PFSK-1 (cell line): ENCODE measurements at regions not wholly inside any gene's neighbourhood (a gene's known extent, or its start where the extent isn't known, plus 50 kb on each side); places are given as distances from the start of the nearest gene placed in this dataset.

ENCODE experiments used
- FOXP2 ChIP-seq: optimal IDR thresholded peaks from 2 replicates; pipeline ENCODE3; 2011; ENCODE audit warnings: borderline replicate concordance, control low read depth, inconsistent platforms; ENCODE audit not compliant: insufficient read depth; ENCODE audit errors: extremely low read length, extremely low read depth
- POLR2AphosphoS5 ChIP-seq: IDR thresholded peaks from 2 replicates; pipeline ENCODE4 v1.6.1; 2012; ENCODE audit warnings: low read depth, mild to moderate bottlenecking, control low read depth, low read length, moderate library complexity
- REST ChIP-seq, 2 experiments: IDR thresholded peaks; 2 replicates each; pipeline versions ENCODE4 v1.6.1 to v1.8.0; 2011 to 2012; ENCODE audit warnings: low read depth in 2 of 2, low read length in 2 of 2, control low read depth in 1 of 2, inconsistent platforms in 1 of 2, mild to moderate bottlenecking in 1 of 2, moderate library complexity in 1 of 2; ENCODE audit not compliant: insufficient read depth in 1 of 2
- SIN3A ChIP-seq: IDR thresholded peaks from 2 replicates; pipeline ENCODE4 v1.6.1; 2012; ENCODE audit warnings: mild to moderate bottlenecking, low read length, moderate library complexity, borderline replicate concordance; ENCODE audit not compliant: insufficient read depth
- TAF1 ChIP-seq: IDR thresholded peaks from 2 replicates; pipeline ENCODE4 v1.6.1; 2012; ENCODE audit warnings: low read length, control low read depth, borderline replicate concordance; ENCODE audit not compliant: insufficient read depth

DNA sequence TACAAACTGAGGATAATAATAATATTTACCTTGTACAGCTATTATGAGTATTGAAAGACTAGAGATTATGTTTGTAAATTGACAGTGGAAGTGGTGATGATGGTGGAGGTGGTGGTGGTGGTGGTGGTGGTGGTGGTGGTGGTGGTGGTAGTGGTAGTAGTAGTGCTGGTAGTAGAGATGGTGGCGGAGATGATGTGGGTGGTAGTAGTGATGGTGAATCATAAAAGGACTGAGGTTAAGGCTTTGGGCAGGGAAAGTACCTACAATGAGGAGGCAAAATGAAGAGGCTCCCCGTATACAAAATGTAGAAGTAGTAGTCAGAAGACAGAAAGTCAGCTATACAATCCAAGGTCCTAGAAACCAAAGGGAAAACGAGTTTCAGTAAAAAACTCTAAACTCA lies 214.1 kb downstream of the BCOR start:
- TF ChIP-seq TAF1 (no peak), FOXP2 (no peak), REST (IDR thresholded peaks at IDR 0.05; ENCODE audit: insufficient read depth in 1 of 2, low read depth in 2 of 2, low read length in 2 of 2) (no peak), SIN3A (no peak), POLR2AphosphoS5 (no peak)

DNA sequence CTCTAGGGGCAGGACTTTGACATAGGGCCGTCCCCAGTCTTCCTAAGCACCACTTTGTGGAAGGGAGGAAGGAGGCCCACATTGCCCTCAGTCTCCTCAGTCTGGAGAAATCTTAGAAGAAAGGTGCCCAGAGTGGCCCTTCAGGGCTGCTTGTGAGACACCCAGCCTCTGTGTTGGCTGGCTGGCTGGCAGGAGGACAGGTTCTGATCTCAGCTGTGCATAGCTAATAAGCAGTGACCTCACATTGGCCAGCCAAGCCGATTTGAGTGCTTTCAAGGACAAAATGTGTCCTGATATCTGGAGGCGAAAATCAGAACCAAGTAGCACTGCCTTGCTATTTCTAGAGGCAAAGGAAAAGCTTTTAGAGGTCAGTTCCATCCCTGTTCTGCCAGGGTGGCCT lies 211.5 kb downstream of the BCOR start:
- TF ChIP-seq SIN3A: no peak
- TF ChIP-seq POLR2AphosphoS5: no peak
- TF ChIP-seq TAF1: no peak
- no peak for TF ChIP-seq FOXP2
- TF ChIP-seq REST (IDR thresholded peaks at IDR 0.05; ENCODE audit: insufficient read depth in 1 of 2, low read depth in 2 of 2, low read length in 2 of 2): no peak

- TF ChIP-seq FOXP2 (no peak), POLR2AphosphoS5 (no peak), TAF1 (no peak), REST (IDR thresholded peaks at IDR 0.05; ENCODE audit: insufficient read depth in 1 of 2, low read depth in 2 of 2, low read length in 2 of 2) (no peak), SIN3A (no peak)
Measured at GRCh38 chrX:39888730-39889129, 209.0 kb downstream of the BCOR start.

DNA sequence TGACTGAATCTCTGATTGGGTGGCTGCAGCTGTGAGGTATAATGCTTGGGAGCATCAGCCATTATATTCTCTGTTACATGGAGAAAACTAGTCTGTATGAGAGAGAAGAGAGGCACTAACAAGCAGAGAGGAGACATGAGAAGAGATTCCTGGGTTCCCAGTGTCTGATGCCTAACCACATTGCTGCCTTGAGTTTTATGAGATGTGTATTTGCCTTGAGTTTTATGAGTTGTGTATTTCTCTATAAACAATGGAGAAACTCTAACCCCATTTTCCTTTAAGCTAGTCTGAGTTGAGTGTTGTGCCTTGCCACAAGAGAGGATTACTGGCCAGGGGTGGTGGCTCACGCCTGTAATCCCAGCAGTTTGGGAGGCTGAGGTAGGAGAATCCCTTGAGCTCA lies 208.1 kb downstream of the BCOR start:
- TF ChIP-seq TAF1 (no peak), REST (IDR thresholded peaks at IDR 0.05; ENCODE audit: insufficient read depth in 1 of 2, low read depth in 2 of 2, low read length in 2 of 2) (no peak), FOXP2 (no peak), SIN3A (no peak), POLR2AphosphoS5 (no peak)

DNA sequence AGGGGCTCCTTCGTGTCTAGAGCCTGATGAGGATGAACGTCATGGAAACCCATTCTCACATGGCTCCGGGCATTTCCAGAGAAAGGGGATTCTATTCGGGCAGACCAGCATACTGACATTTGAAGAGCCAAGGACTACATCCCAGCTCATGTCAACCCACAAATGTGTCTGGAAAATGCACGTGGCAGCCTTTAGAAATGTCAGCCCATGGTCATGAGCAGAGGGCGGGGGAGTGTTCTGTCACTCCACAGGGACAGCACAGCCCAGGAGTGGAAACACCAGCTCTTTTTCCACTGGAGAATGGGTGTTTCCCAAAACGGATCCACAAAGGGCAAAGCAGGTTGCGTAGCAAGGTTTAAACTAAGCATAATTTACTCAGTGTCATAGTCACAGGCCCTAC lies 207.0 kb downstream of the BCOR start:
- TF ChIP-seq FOXP2 (no peak), REST (IDR thresholded peaks at IDR 0.05; ENCODE audit: insufficient read depth in 1 of 2, low read depth in 2 of 2, low read length in 2 of 2) (no peak), SIN3A (no peak), TAF1 (no peak), POLR2AphosphoS5 (no peak)
